T-helper 2 cell (primary cell): ENCODE measurements at regions not wholly inside any gene's neighbourhood (a gene's known extent, or its start where the extent isn't known, plus 50 kb on each side); places are given as distances from the start of the nearest gene placed in this dataset.

Experiments
- DNase-seq, 5 experiments: peaks; one replicate each; pipeline versions ENCODE4 v3.0.0 to v3.0.0-alpha.2; 2012 to 2022

DNA sequence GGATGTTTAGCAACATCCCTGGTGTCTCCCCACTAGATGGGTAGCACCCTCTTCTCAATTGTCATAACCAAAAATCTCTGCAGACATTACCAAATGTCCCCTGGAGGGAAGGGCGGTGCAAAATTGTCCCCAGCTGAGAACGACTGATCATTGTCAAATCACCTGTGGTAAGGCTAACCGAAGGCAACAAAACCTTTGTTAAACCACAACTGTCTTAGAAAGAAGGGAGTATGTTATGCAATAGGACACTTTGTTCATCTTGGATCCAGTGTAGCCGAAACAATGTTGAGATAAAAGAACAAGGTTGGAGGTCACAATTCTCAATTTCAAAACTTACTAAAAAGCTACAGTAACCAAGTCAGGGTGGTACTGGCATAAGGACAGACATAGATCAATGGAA, 50.3 kb upstream of the ST3GAL5 start:
- DNase-seq, result no peak
